RKO (cell line): ENCODE measurements at regions not wholly inside any gene's neighbourhood (a gene's known extent, or its start where the extent isn't known, plus 50 kb on each side); places are given as distances from the start of the nearest gene placed in this dataset.
A peak's percentile ranks its signal among the peaks of the same experiment; 100 is the strongest.

ENCODE experiments used
- DNase-seq: peaks from one replicate; pipeline ENCODE4 v3.0.0-alpha.2; 2016; ENCODE audit warnings: low spot score

DNA sequence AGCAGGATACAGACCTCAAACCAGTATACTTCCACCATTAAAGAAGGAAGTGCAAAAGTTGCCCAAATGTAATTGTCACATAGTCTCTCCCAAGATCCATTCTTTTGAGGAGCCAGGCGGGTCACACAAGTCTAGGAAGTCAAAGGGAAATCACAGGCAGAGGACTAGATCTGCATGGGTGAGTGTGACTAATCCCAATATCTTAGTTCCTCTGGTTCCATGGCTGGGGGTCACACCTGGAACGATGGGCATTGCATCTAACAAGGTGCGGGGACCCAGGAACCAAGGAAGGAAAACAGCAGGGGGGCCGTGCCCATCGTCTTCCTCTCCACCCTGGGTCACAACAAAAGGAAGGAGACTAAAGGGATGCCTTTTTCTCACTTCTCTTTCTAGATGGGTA is 1138.8 kb downstream of the XPNPEP1 start:
- DNase-seq, result no peak

DNA sequence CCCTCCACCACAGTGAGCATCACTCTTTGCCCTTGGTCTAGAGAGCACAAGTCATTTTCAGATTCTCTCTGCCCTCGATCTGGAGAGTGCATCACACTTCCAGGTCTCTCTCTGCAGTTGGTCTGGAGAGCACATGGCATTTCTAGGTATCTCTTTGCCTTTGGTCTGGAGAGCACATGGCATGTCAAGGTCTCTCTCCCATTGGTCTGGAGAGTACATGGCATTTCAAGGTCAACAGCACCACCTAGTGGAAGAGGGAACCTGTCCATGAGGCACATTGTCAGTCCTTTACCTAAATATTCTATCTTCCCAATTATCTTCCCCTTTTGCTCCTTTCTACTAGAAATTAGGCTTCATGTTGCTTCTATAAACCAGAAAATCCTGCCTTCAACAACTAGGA is 1139.4 kb downstream of the XPNPEP1 start:
- peak; percentile 43 for DNase-seq

DNA sequence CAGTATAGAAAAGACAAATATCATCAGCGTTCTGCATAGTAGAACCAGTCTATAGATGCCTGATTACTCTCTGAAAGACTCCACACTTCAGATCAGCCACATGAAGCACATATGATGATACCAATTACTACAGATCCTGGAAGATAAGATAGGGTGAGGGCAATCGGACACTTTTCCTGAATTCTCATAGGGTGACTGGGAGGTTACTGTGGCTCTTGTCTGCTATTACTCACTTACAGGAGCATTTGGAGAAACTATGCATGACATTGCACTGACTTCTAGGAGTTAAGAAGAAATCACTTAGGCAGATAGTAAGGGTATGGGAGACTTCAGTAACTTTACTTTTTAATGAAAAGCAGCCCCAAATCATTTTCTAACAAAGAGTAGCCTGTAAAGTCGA is 1140.9 kb downstream of the XPNPEP1 start:
- DNase-seq, result no peak

DNA sequence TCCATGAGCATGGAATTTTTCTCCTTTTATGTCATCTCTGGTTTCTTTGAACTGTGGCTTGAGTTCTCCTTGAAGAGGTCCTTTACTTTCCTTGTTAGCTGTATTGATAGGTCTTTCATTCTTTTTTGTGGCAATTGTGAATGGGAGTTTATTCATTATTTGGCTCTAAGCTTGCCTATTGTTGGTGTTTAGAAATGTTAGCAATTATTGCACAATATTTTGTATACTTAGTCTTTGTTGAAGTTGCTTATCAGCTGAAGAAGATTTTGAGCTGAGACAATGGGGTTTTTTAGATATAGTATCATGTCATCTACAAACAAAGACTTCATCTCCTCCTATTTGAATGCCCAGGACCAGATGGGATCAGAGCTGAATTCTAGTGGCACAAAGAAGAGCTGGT is 1143.8 kb downstream of the XPNPEP1 start:
- DNase-seq, result no peak

DNA sequence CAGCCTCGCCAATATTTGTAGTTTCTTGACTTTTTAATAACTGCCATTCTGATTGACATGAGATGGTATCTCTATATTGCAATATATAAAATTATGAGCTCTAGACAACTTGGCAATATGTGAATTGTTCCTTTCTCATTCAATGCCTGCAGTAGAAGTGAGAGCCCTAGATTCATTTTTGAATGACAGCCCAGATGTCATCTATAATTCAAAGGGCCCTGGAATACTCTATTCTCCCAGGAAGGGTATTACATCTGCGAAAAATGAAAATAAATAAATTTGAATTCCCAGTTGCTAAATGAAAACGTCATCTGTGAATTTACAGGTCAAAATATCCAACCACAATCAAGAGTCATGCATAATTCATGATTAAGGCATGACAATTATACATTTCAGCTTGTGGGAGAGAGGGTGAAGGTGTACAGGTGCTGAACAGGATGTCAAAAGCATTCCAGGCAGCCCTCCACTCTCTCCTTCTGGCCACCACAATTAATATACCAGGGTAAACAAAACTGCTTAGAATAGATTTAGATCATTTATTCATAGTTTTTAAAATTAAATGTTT is 1147.3 kb downstream of the XPNPEP1 start:
- no peak for DNase-seq

DNA sequence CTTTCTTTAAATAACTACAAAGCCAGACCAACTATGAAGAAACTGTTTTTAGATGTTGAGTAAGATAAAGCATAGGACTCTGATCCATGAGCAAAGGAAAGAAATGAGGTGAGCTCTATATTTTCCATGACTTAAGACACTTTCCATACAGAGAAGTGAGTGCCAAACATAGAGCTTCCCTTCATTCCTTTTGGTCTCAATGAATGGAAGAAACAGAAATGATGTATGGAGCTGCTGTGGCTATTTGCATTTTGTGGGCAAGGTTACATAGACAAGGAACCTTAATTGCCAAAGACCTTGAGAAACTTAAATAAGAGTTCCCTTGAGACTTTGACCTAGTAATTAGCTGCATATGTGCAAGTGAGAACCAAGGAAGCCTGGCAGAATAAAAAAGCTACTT is 1152.2 kb downstream of the XPNPEP1 start:
- no peak for DNase-seq

DNA sequence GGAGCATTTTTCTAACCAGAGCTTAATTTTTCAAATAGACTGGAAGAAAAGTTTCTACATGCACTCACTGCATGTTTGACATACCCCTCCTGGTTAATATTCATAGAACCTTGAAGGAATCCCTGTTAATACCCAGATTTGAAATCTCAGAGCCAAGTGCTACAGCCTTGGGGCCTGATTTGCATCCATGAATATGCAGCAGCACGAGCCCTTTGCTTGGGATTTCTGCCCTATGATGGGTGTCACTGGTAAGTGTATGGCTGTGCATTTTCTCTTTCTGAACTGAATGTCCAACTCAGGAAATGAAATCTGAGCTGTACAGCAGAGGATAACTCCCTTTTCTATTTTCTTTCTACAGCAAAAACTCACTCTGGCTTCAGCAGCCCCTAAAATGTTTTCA is 1157.5 kb downstream of the XPNPEP1 start:
- DNase-seq, result no peak

DNA sequence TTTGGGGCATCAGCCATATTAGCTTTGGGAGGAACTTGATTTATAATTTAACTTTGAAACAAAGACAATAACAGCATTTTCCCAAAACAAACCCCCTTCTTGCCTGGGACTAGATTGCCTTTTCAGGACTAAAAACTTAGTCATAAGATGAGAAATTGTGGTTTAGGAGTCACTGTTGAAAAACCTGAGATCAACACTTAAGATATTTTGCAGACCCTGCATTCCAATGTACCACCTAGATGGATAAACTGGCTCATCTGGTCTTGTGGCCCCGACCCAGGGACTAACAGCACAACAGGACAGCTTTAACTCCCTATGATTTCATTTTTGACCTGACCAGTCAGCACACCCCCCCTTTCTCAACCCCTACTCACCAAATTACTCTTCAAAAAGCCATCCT is 1165.4 kb downstream of the XPNPEP1 start:
- DNase-seq, result no peak

DNA sequence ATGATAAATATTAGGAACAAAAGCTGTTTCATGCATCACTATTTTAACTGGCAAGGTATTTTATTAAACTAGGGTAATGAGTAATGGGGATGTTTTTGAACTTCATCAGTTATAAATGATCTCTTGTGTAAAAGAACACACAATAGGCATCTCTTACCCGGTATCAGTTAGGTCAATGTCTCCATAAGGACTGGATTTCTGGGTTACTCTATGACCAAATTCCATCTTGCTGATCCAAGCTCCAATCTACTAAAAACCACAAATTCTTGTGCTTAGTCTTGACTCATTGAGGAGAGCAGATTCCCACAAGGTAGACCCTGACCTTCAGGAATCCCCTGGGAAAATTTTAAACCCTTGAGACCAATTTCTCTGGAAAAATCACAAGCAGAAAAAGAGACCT is 1167.7 kb downstream of the XPNPEP1 start:
- DNase-seq, result no peak

DNA sequence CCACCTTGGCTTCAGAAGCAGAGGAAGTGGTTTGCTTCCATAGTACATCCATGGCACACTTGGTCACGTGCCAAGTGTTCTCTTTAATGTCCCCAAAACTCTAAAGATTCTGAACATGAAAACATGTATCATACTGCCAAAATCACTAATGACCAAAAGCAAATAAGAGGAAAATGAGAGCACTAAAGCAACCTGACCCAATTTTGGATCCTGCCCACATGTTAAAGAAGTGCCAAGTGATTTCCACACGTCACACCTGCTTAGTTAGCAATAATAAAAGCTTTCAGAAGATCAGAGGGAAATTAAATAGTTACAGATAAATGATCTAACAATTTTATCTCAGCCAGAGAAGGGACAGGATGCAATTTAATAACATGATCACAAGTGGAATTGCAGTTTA is 1170.0 kb downstream of the XPNPEP1 start:
- DNase-seq, result no peak

DNA sequence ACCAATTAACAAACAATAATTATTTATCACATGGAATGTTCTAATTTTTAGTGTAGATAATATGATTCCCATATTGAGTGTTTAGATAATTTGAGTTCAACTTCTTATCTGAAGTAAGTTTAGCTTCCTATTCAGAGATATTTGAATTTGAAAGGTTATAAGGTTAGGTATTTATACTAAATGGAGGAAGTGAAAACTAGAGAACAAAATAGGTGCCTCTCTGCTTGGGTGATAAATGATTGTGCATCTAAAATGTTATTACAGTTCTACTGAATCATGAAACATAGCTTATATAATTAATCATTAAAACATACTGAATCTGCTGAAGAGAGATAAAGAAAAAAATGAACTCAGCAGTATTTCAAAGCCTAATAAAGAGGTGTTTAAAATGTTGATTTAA is 1174.3 kb downstream of the XPNPEP1 start:
- DNase-seq, result no peak

DNA sequence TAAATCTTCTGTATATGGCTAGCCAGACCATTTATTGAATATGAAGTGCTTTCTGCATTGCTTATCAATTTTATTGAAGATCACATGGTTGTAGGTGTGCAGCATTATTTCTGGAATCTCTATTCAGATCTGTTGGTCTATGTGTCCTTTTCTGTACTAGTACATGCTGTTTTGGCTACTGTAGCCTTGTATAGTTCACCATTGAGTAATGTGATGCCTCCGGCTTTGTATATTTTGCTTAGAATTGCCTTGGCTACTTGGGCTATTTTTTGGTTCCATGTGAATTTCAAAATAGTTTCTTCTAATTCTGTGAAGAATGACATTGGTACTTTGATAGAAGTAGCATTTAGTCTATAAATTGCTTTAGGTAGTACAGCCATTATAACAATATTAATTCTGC is 1187.2 kb downstream of the XPNPEP1 start:
- no peak for DNase-seq

DNA sequence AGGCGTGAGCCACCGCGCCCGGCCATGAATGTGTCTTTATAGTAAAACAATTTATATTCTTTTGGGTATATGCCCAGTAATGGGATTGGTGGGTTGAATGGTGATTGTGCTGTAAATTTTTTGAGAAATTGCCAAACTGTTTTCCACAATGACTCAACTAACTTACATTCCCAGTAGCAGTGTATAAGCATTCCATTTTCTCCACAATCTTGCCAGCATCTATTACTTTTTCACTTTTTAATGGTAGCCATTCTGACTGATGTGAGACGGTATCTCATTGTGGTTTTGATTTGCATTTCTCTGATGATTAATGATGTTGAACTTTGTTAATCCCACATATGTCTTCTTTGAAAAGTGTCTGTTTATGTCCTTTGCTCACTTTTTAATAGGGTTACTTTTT is 1187.9 kb downstream of the XPNPEP1 start:
- no peak for DNase-seq

DNA sequence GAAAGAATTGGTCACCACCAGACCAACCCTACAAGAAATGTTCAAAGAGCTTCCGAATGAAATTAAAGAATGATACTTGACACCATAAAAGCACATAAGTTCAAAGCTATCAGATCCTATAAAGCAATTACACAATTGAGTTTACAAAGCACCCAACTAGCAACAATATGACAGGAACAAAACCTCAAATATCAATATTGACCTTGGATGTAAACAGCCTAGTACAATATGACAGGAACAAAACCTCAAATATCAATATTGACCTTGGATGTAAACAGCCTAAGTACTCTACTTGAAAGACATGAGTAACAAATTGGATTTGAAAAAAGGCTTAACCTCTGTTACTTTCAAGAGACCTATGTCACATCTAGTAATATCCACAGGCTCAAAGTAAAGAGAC is 1201.4 kb downstream of the XPNPEP1 start:
- no peak for DNase-seq

DNA sequence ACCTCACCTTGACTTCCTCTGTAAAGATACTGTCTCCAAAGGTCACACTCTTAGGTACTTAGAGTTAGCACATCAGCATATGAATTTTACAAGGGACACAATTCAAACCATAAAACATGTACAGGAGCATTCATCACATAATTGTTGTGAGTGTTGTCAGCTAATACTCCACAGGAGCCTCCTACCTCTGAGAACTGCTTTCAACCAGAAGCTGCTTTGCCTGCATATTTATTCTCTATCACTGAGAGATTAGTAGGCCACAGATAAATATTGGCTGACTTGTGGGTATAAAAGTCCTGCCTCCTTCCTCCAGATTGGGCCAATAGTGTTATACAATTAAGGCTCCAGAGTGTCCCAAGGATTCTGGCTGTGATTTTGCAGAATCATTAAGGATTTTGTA is 1207.0 kb downstream of the XPNPEP1 start:
- no peak for DNase-seq

DNA sequence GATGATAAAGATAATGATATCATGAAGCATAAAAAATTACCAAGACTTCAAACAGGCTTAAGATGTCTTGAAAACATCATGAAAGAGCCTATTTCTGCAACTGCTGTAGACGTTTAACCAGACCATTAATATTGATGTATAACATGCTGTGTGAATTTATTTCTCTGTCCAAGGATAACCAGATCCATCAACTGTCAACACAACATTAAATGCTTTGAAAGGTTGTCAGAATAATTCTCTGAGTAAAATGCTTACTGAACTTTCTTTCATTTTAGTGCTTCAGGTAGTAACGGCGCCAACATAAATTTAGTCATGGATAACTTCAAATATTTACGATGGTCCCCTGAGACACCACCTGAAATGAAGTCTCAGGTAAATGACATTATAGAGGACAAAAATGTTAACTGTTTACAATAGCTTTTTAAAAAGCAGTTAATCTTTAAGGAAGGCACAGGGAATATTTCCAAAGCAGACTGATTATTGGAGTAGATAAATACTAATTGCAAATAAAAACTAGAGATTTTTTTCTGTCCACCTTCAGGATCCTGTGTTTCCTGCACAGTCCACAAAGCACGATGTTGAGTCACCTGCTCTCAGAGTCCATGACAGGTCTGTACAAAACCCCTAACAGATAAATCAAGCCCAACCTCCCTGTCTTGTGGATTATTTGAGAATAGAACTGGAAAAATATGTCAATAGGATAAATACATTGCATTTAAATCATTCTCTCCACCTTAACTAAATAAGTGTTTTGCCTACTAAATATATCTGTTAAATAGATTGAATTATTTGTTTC is 1213.2 kb downstream of the XPNPEP1 start:
- no peak for DNase-seq

DNA sequence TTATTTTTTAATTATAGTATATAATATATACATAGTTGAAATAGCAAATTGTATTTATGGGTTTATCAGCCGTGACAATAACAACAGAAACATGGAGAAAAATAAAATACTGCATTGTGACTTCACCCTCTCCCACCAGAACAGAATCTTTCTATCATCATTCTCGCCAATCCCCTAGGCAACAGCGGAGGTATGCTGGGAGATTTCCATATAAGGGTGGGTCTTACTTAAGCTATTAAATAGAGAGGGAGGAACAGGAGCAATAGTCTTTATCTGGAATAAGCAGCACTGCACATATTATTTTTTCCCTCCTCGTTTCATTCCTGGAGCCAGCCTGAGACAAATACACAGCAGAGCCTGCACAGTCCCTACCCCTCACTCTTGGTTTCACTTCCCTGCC is 1214.9 kb downstream of the XPNPEP1 start:
- no peak for DNase-seq

DNA sequence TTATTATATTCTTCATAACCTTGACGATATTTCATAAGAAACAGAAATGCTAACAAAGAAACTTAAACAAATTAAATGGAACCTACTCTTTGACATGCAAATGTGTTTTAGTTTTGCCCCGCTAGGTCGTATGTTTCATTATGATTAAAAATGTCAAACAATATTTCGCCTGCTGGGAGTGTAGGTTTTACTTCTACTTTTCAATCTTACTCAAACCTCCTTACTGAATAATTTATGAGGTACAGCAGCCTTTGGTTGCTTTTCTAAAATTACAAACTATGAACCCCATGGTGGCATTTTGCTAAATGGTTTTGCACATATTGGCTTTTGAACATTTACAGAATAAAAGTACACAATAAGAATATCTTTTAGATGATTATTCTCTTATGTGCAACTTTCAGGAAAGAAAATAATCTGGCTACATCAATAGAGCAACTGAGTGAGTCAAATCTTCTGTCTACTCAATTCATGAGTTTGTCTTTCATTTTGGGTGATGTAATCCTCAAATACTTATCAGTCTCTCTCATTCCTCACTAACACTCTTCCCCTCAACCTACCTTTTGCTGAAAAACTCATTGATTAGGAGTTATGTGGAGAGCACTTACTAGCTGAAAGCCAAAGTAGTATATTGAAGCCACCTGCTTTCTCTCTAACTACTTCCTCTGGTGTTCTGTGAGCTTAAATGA is 1226.4 kb downstream of the XPNPEP1 start:
- no peak for DNase-seq

DNA sequence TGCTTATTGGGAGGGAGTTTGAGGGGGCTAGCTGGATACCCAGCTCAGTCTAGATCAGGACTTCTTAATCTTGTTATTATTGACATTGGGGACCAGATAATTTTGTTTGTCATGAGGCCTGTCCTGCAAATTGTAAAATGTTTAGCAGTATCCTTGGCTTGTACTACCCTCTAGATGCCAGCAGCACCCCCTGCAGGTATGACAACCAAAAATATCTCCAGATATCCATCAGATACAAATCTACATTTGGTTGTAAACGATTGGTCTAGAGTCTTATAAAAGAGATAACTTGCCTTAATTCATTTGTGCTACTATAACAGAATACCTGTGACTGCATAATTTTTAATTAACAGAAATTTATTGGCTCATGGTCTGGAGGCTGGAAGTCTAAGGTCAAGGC is 1232.2 kb downstream of the XPNPEP1 start:
- no peak for DNase-seq

DNA sequence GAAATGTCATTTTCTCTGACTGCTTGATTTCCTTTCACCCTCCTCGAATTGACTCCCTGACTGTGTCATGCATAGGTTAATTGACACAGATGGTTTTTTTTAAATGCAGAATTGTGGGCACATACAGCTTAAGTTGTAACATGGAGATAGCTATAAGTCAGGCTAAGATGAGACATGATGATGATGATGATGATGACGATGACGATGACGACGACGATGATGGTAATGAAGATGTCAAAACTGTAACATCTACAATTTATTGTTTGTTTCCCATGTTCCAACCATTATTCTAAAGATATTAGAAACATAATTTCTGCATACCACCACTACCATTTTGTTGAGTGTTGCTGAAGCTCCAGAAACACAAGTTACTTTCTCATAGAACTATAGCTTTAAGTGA is 1232.8 kb downstream of the XPNPEP1 start:
- DNase-seq, result no peak

DNA sequence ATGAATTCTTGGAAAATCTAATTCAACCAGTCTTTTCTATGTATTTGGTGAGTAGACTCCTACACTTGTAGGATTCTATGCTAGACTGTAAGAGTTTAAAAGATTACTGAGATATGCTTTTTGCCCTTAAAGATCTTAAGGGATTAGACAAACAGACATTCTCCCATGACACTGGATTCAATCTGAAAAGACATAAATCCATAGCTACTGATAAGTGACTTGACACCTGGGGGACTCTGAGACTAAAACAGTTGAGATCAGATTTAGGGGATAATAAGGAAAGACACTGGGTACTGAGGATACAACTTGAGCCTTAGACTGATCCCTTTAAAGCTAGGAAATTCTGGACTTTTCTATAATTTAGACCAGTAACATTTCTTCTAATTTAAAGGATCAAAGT is 1233.4 kb downstream of the XPNPEP1 start:
- DNase-seq, result no peak

DNA sequence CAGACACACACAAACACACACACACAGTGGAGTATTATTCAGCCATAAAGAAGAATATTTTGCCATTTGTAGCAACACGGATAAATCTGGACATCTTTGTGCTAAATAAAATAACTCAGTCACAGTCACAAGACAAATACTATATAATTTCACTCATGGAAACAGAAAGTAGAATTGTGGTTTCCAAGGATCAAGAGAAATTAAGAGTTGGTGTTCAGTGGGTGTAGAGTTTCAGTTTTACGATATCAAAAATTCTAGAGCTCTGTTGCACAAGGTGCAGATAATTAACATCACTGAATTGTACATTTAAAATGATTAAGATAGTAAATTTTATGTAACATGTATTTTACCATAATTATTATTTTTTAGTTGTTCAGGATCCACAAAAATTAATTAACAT is 1235.0 kb downstream of the XPNPEP1 start:
- DNase-seq, result no peak

DNA sequence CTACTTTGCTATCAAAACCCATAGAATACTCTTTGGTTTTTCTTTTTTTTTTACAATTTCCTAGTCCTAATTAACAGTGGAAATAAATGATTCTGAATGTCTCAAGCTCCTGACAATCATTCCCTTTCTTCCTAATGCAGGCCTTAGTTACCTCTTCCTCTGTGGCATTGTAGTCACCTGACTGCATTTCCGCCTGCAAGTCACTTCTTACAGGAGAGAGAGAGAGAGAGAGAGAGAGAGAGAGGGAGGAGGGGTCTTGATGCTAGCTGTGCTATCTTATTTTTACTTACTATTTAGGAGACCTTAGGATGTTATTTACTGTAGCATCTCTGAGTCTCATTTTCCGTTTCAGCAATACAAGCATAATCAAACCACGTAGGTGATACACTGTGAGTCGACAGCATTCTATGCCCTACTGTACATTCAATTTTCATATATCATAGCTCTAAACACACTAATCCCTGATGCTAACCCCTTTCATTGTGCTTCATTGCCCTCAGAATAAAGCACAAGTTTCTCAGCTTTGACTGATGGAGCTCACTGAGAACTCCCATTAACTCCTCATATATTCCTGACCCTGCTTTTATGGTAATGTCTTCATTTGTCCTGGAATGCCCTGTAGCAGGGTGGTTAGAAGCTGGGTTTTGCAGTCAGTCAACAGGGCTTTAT is 1237.3 kb downstream of the XPNPEP1 start:
- DNase-seq, result no peak
